IMR-90 (cell line): ENCODE measurements at regions not wholly inside any gene's neighbourhood (a gene's known extent, or its start where the extent isn't known, plus 50 kb on each side); places are given as distances from the start of the nearest gene placed in this dataset.

Experiments
- ELK1 ChIP-seq: fragments of 150-350 bp; IDR thresholded peaks from 2 replicates; pipeline ENCODE4 v1.6.1; 2016; ENCODE audit warnings: low read depth, mild to moderate bottlenecking, low read length, moderate library complexity, borderline replicate concordance
- RCOR1 ChIP-seq: IDR thresholded peaks from 2 replicates; pipeline ENCODE4 v1.6.1; 2012; ENCODE audit warnings: mild to moderate bottlenecking, low read length, improper control_type of control experiment; ENCODE audit not compliant: insufficient replicate concordance
- USF2 ChIP-seq: fragments of 150-350 bp; IDR thresholded peaks from 2 replicates; pipeline ENCODE4 v1.6.1; 2017; ENCODE audit warnings: mild to moderate bottlenecking, antibody characterized with exemption, low read length, low read depth

- no peak for TF ChIP-seq RCOR1
- peak; percentile 97 for TF ChIP-seq USF2
- no peak for TF ChIP-seq ELK1
Measured at GRCh38 chr6:105992315-105992961, 93.7 kb upstream of the PRDM1 start (continued).
